H1 (cell line): ENCODE measurements at regions not wholly inside any gene's neighbourhood (a gene's known extent, or its start where the extent isn't known, plus 50 kb on each side); places are given as distances from the start of the nearest gene placed in this dataset.

Experiments
- POLR2A ChIP-seq, 2 experiments: IDR thresholded peaks; 1 replicate in 1 of 2; 2 replicates in 1 of 2; pipeline ENCODE4 v1.6.1; 2011; ENCODE audit warnings: low read depth in 2 of 2, low read length in 2 of 2, mild to moderate bottlenecking in 2 of 2; ENCODE audit errors: control extremely low read depth in 1 of 2
- YY1 ChIP-seq: IDR thresholded peaks from 2 replicates; pipeline ENCODE4 v1.6.1; 2011; ENCODE audit warnings: low read depth, mild to moderate bottlenecking, low read length
- TF ChIP-seq, protein P1 (sequence below), 3 experiments: IDR thresholded peaks; 1 replicate in 2 of 3; 2 replicates in 1 of 3; pipeline versions ENCODE4 v1.5.1 to v1.6.1; 2011; ENCODE audit warnings: low read length in 3 of 3, mild to moderate bottlenecking in 3 of 3, inconsistent platforms in 2 of 3, low read depth in 1 of 3, moderate library complexity in 1 of 3; ENCODE audit not compliant: insufficient read depth in 1 of 3; ENCODE audit errors: control extremely low read depth in 1 of 3

DNA sequence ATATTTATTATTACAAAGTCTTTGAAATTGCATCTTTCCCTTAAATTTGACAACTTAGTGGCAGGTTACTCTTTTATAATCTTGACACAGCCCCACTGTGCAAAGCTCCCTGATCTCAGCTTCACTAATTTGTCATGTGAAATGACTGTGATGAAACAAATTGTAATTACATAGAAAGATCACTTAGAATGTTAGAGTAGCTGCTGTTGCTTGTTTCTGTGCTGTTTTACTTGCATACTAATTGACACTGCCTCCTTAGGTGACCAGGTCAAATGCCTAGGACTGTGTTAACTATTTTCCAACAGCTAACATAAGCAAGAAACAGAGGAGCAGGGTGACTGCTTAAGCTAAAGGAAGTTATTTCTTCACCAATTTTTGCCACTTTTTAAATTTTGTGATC lies 211.3 kb downstream of the ZNF326 start:
- TF ChIP-seq POLR2A (IDR thresholded peaks at IDR 0.05; ENCODE audit: control extremely low read depth in 1 of 2, low read depth in 2 of 2, low read length in 2 of 2) (no peak), YY1 (no peak)
- TF ChIP-seq, protein P1, sequence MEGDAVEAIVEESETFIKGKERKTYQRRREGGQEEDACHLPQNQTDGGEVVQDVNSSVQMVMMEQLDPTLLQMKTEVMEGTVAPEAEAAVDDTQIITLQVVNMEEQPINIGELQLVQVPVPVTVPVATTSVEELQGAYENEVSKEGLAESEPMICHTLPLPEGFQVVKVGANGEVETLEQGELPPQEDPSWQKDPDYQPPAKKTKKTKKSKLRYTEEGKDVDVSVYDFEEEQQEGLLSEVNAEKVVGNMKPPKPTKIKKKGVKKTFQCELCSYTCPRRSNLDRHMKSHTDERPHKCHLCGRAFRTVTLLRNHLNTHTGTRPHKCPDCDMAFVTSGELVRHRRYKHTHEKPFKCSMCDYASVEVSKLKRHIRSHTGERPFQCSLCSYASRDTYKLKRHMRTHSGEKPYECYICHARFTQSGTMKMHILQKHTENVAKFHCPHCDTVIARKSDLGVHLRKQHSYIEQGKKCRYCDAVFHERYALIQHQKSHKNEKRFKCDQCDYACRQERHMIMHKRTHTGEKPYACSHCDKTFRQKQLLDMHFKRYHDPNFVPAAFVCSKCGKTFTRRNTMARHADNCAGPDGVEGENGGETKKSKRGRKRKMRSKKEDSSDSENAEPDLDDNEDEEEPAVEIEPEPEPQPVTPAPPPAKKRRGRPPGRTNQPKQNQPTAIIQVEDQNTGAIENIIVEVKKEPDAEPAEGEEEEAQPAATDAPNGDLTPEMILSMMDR (IDR thresholded peaks at IDR 0.05; ENCODE audit: control extremely low read depth in 1 of 3, insufficient read depth in 1 of 3, low read depth in 1 of 3, low read length in 3 of 3): no peak
